CD4-positive, alpha-beta T cell treated with Interferon gamma for 1 hour (primary cell): ENCODE measurements at regions not wholly inside any gene's neighbourhood (a gene's known extent, or its start where the extent isn't known, plus 50 kb on each side); places are given as distances from the start of the nearest gene placed in this dataset.
"Not testable (repeated sequence)": the region's sequence is repeated elsewhere in the genome, so short reads cannot be mapped to it uniquely, and the experiment has no call there.

Experiments used
- DNase-seq: peaks from one replicate; pipeline ENCODE4 v3.0.0-alpha.2; 2020

GRCh38 chr1:91148641-91149069, 126.8 kb upstream of the ZNF644 start:
- no peak for DNase-seq

DNA sequence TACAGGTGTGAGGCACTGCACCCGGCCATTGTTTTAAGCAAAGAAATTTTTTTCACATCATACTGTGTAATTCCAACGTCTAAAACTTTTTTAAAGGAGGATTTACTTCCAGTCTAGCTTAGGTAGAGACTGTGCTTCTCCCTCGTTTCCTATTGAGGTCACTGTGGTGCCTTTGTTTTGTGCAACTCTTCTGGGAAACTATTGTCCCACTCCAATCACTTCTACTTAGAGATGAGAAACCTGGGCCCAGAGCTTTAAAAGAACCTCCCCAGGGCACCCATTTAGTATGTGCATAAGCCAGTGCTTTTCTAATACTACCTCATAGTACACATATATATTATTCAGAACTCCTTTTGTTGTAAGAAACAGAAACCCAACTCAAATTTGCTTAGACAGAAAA, 120.0 kb upstream of the ZNF644 start:
- no peak for DNase-seq

DNA sequence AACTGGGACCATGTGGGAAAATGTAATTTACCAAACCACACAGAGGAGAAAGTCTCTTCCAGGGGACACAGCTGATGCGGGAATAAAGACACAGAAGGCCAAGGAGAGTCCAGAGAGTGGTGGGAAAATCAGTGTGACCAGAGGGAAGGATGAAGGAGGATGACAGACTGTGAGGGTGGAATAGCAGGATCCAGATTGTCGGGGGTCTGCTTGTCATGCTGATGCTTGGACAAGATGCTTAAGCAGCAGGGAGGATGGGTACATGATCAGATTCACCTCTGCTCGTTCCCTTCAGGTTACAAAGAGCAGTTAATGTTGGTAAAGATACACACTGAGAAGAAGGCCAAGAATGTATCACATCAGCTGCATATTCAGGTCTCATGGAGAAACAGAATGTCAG, 117.1 kb upstream of the ZNF644 start:
- no peak for DNase-seq

DNA sequence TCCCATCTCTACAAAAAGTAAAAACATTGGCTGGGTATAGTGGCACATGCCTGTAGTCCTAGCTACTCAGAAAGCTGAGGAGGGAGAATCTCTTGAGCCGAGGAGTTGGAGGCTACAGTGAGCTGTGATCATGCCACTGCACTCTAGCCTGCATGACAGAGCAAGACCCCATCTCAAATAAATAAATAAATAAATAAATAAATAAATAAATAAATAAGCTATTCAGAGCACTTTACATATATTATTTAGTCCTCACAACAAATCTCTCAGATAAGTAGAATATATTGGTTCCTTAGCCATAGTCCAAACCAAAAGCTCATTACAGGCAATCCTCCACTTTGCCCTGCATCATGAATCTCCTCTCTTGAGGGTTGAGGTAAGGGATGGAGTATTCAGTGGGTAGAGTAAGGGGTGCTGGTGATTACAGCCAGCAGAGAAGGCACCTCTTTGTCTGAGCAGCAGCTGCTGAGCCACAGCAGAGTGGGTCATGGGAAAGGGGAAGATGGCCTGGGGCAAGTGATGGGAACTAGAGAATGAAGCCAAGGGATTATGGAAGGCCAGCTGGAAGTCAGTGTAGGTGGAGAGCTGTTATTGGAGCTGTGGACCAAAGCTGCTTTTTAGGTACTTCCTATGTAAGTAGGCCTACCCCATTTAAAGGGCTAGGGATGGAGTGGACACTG, 115.5 kb upstream of the ZNF644 start:
- no peak for DNase-seq

GRCh38 chr1:91135799-91136198, 114.0 kb upstream of the ZNF644 start:
- DNase-seq = no peak

DNA sequence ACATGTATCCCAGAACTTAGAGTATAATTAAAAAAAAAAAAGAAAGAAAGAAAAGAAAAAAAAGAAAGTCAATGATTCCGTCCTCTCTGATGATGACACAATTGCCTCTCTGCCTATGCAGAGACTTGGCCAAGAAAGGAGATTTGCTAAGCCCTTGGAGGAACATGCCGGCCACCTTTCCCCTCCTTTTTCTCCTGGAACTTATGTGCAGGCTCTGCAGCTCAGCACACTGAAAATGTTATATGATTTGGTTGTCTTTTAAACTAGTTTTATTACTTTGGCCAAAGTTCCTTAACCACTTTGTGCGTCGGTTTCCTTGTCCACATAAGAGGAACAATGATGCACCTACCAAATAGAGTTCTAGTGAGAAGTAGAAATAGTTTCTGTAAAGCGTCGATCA, 111.4 kb upstream of the ZNF644 start:
- DNase-seq = no peak

- DNase-seq = no peak
Observed at GRCh38 chr1:91130256-91130985, 108.6 kb upstream of the ZNF644 start.

DNA sequence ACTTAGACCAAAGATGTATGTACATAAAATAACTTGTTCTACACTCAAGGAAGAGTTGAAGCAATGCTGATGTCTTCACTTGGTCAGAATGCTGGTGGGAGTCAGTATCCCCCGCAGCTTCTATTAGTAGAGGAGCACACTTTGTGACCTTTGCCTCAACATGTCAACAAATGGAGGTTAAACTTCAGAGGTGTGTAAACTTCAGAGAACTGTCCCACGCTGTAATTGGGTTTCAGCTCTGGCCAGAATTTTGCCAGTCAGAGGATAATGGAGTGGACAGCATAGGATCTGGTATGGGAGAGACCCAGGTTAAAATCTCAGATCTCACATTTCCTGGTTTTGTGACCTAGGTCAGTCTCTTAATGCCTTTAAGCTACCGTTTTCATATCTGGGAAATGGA, 107.6 kb upstream of the ZNF644 start:
- no peak for DNase-seq

GRCh38 chr1:91129017-91129416, 107.2 kb upstream of the ZNF644 start:
- DNase-seq = no peak

GRCh38 chr1:91124989-91125417, 103.2 kb upstream of the ZNF644 start:
- DNase-seq = no peak

DNA sequence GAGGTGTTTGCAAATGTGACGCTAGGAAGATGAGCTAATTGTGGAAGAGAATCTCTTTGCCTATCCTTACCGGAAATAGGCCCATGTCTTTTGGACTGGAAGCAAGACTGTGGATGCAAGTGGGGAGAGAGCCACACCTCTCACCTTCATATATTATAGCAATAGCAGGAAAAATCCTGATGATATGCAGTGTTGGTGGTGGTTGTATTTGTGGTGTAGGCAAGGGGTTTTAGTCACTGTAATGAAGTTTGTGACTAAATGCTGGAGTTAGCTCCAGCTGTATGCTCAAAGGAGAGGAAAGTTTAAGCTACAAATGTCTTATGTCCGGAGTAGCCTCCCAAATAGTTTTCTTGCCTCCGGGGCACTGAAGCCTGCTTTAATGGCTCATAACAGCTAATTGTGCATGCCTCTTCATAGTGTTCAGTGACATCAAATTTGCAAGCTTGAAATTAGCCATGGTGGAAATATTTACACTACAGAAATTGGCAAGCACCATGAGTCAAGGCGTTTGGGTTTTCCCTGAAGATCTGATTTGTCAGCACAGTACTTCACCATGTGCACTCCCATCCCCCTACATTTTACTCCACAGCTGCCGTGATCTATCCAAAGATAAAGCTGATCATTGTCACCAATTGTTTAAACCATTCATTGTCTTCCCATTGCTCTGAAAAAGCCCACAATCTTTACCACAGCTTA, 102.6 kb upstream of the ZNF644 start:
- DNase-seq = no peak

GRCh38 chr1:91123773-91124172, 101.9 kb upstream of the ZNF644 start:
- no peak for DNase-seq

- no peak for DNase-seq
Observed at GRCh38 chr1:91123319-91123718, 101.5 kb upstream of the ZNF644 start.

GRCh38 chr1:91122106-91122717, 100.4 kb upstream of the ZNF644 start:
- DNase-seq = no peak

GRCh38 chr1:91121366-91121765, 99.5 kb upstream of the ZNF644 start:
- DNase-seq = no peak

DNA sequence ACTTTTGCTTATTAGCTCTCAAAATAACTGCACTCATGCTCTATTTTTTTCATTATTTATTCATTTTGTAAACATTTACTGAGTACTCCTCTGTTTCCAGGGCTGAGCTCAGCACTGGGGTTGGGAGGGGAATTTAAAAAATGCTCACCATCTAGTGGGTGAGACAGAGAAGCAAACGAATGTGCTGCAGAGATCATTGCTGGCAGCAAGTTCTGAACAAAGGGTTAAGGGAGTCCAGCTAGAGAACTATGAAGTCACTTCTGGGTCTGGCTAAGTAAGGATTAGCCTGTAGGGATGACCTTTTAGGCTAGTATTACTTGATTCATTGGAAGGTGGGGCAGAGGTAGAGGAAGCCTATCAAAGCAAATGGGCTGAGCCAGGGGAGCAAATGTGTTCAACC, 99.1 kb upstream of the ZNF644 start:
- no peak for DNase-seq

DNA sequence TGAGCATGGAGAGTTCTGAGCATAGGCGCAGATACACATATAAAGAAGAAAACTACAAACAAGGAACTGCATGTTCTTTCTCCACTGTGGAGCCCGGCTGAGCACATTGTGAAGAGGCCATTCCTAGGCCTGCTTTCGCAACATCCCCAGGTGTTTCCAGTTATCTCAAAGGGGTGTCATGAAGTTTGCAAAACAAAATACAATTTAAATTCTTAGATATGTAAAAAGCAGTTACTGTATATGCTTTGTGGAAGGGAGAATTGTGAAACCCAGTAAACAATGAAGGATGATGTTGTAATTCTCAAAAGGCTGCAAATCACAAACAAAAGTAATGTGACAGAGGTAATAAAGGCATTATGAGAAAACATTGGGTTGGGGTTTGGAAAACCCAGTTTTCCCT, 98.6 kb upstream of the ZNF644 start:
- no peak for DNase-seq

- DNase-seq = no peak
Observed at GRCh38 chr1:91104712-91105111, 82.9 kb upstream of the ZNF644 start.

DNA sequence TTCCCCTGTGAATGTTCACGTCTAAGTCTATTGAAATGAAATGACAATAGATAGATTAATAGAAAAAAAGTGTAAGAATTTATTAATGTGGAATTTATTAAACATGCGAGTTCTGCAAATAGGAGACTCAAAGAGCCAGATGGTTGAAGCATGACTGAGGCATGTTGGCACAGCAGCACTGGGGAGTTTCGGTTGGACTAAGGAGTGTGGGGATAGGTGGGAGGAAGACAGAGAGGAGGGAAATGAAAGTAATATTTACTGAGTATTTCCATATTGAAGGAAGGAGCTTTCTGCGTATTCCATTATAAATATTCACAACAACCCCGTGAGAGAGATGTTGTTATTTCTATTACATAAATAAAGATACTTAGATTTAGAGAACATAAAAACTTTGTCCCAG, 79.5 kb upstream of the ZNF644 start:
- no peak for DNase-seq

- peak; percentile 7 for DNase-seq
Observed at GRCh38 chr1:91099746-91100621, 78.1 kb upstream of the ZNF644 start.

DNA sequence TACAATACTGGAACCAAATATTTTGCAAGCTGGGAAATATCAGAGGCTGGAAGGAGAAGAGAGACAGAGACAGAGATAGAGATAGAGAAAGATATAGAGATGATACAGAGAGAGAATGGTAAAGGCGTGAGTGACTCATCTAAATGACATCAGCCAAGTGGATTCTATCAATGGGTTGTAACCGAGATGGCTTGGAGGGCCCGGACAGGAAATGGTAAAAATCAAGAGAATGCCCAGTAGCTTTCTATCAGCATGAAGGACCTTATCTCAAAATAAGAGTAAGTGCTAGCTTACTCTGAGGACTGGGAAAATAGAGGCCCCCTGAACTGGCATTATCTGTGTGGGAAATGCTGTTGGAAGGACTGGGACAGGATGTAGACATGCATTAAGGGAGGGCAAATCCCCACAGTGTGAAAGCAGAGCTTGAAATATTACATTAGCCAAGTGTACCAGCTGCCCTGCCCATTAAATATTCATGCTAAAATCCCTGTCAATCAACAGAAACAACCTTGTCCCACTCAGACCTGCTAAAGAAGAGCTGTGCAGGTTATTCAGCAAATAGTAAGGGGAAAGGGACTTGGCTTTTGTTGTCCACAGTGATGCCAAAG, 76.6 kb upstream of the ZNF644 start:
- DNase-seq = no peak

- DNase-seq = not testable (repeated sequence)
Observed at GRCh38 chr1:91095321-91095720, 73.5 kb upstream of the ZNF644 start.
